AG09309 (cell line): ENCODE measurements at regions not wholly inside any gene's neighbourhood (a gene's known extent, or its start where the extent isn't known, plus 50 kb on each side); places are given as distances from the start of the nearest gene placed in this dataset.

Experiments used
- DNase-seq: peaks from one replicate; pipeline ENCODE4 v3.0.0-alpha.2; 2010; ENCODE audit warnings: low read depth
- H3K4me3 ChIP-seq: 2 replicates; pipeline ENCODE4 v1.5.1; 2011; ENCODE audit warnings: mild to moderate bottlenecking, low read depth, low read length, moderate library complexity; ENCODE audit not compliant: control insufficient read depth
- TF ChIP-seq, protein P1 (sequence below): IDR thresholded peaks from 2 replicates; pipeline ENCODE4 v1.5.1; 2011; ENCODE audit warnings: mild to moderate bottlenecking, low read depth, low read length, inconsistent platforms; ENCODE audit not compliant: insufficient read depth, control insufficient read depth; ENCODE audit errors: missing control alignments

DNA sequence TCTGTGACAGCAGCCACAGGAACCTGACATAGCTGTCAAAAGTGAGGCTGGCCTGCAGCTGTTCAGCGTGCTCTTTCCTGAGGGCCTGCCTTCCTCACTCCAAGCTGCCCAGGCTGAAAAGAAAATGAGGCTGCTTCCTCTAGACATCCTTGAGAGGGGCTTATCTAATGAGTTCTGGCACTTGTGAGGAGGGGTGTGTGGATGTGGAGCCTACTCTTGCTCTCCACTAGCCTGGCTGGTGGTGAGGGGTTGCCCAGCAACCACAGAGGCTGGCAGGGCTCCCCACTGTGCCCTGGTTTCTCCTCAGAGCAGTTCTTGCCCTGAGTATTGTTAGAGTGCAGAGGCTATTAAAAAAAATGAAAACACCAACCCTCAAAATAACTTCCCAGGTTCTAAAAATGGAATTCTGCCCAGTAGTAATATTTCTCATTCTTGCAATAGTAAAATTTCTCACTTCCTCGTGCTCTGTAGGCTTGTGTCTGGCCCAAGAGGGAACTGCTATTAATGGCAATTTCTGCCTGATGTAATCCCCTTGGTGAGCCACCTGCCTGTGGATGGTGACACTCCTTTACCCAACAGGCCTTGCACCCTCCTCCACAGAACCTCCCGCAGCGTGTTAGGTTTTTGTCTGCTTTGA, 52.6 kb upstream of the EPS8L3 start:
- H3K4me3 ChIP-seq: no peak overlapping the region
- no peak for DNase-seq
- TF ChIP-seq, protein P1, sequence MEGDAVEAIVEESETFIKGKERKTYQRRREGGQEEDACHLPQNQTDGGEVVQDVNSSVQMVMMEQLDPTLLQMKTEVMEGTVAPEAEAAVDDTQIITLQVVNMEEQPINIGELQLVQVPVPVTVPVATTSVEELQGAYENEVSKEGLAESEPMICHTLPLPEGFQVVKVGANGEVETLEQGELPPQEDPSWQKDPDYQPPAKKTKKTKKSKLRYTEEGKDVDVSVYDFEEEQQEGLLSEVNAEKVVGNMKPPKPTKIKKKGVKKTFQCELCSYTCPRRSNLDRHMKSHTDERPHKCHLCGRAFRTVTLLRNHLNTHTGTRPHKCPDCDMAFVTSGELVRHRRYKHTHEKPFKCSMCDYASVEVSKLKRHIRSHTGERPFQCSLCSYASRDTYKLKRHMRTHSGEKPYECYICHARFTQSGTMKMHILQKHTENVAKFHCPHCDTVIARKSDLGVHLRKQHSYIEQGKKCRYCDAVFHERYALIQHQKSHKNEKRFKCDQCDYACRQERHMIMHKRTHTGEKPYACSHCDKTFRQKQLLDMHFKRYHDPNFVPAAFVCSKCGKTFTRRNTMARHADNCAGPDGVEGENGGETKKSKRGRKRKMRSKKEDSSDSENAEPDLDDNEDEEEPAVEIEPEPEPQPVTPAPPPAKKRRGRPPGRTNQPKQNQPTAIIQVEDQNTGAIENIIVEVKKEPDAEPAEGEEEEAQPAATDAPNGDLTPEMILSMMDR: no peak

DNA sequence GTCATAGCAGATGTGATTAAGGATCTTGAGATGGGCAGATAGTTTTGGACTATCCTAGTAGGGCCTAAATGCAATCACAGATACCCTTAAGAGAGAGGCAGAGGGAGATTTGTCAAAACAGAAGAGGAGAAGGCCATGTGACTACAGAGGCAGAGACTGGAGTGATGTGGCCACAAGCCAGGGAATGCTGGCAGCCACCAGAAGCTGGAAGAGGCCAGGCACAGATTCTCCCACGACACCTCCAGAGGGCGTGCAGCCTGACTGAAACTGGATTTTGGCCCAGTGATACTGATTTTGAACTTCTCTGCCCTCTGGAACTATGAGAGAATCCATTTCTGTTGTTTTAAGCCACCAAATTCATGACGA, 52.1 kb upstream of the EPS8L3 start:
- H3K4me3 ChIP-seq: no peak overlapping the region
- TF ChIP-seq, protein P1: no peak
- DNase-seq: no peak

DNA sequence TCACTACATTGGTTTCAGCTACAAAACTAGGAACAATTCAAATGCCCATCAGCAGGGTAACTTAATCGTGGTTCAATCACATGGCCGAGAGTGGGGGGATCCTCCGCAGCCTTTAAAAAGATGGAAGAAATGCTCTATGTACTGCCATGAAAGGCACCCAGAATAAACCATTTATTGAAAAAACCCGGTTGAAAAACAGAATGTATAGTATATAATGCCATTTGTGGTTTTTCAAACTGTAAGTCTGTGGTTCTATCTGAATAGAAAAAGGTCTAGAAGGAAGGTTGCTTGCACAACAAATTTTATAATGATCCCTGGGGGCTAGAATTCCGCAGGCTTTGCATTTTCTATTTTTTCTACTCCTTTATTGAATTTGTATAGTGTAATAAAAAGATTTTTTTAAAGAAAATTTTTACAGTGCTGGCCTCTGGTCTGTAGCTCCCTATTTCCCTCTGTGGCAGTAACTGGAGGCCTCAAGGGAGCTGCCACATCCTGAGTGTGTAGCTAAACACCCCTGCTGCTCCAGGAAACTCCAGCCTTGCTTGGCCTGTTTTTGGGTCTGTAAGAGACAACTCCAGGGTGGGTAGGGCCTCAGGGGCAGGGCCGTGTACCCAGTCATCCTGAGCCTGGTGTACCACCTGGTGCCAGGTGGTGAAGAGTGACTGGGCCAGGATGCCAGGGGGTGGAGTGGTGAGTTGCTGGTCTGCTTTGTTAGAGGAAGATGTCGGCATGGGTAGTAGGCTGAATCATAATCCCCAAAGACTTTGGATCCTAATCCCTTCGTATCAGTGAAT, 51.5 kb upstream of the EPS8L3 start:
- DNase-seq: no peak
- H3K4me3 ChIP-seq: no peak overlapping the region
- TF ChIP-seq, protein P1: no peak

DNA sequence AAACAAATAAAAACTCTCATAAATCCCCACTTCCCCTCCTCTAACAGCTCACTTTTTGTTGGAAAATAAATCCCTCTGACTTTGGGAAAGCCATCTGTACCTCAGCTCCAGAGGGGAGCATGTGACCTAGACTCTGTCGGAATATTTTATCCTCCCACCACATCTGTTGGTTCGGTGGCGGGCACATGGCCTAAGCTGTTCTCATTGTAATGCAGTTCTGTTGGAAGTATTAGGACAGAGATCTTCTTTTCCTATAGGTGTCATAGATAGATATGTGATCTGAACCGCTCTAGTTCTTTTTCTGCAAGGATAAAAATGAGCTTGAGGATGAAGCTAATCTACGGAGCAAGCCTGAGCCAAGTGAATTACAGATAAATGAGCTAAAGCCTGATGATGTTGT, 50.5 kb upstream of the EPS8L3 start:
- DNase-seq: no peak
- TF ChIP-seq, protein P1: no peak
- no peak overlapping the region for H3K4me3 ChIP-seq
